Esophagus squamous epithelium (tissue), 5 donors: ENCODE measurements at regions not wholly inside any gene's neighbourhood (a gene's known extent, or its start where the extent isn't known, plus 50 kb on each side); places are given as distances from the start of the nearest gene placed in this dataset.

Experiments
- DNase-seq: peaks from one replicate; lab custom pipeline; 2025; lab: John Stamatoyannopoulos, UW
- H3K27ac ChIP-seq, 4 donors: fragments of 200-600 bp; sonication (generic); one replicate each; pipeline ENCODE4 v1.5.1; 2016 to 2019; ENCODE audit warnings: mild to moderate bottlenecking in 1 of 4
- H3K27me3 ChIP-seq, 4 donors: fragments of 200-600 bp; sonication (generic); 1 replicate in 3 of 4; 2 replicates in 1 of 4; pipeline versions ENCODE4 v1.5.1 to v1.6.0; 2017 to 2021; ENCODE audit warnings: antibody characterized with exemption in 1 of 4
- H3K36me3 ChIP-seq, 3 donors: fragments of 200-600 bp; sonication (generic); one replicate each; pipeline ENCODE4 v1.5.1; 2016 to 2019
- H3K4me1 ChIP-seq, 3 donors: fragments of 200-600 bp; sonication (generic); one replicate each; pipeline ENCODE4 v1.5.1; 2017 to 2019
- H3K4me3 ChIP-seq, 4 donors: fragments of 200-600 bp; sonication (generic); 1 replicate in 3 of 4; 2 replicates in 1 of 4; pipeline ENCODE4 v1.5.1; 2016 to 2019; ENCODE audit warnings: mild to moderate bottlenecking in 2 of 4, moderate library complexity in 1 of 4
- H3K9me3 ChIP-seq, 3 donors: fragments of 200-600 bp; sonication (generic); one replicate each; pipeline ENCODE4 v1.5.1; 2016 to 2019
- POLR2A ChIP-seq, 4 donors: fragments of 450-650 bp; IDR thresholded peaks; one replicate each; pipeline ENCODE4 v1.6.1; 2017; ENCODE audit warnings: antibody characterized with exemption in 4 of 4, mild to moderate bottlenecking in 4 of 4, moderate library complexity in 3 of 4
- WGBS, 2 donors: methylation state at CpG; one replicate each; pipeline ENCODE4 v1.1.5; 2018; 5-methylcytosine and 5-hydroxymethylcytosine counted together
- intact Hi-C: fragments of 100-400 bp; cut with DNase I; formaldehyde crosslinking; loops from one replicate; pipeline ENCODE4 v1.15.0; 2022
- TF ChIP-seq, protein P1 (sequence below), 6 experiments: fragments of 450-650 bp in 4 of 6; fragments of 200-600 bp in 2 of 6; sonication (generic) in 2 of 6; IDR thresholded peaks; one replicate each; pipeline ENCODE4 v1.5.1; 2016 to 2019; ENCODE audit warnings: antibody characterized with exemption in 6 of 6, mild to moderate bottlenecking in 4 of 6, moderate library complexity in 4 of 6
- donor health status: DM: yes; HTN: yes; CAD: no.

DNA sequence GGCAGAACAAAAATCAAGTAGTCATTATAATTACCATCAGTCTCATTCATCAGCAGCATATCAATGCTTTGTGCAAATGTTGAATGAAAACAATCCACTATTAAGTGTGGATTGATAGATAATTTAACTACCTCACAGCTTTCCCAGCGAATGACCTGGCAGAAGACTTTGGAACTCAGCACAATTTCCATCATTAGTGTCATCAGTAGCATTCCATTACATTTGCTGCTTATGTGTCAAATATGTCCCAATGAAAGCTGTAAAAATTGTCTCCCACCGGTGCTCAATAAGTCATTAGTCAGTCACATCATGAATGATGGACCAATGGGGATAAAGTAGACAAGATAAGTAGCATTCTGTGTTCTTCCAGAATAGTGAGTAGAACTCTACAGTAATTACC, 1513.5 kb upstream of the PRR20A start:
- DNase-seq, result no peak
- no peak for TF ChIP-seq POLR2A (IDR thresholded peaks at IDR 0.05)
- TF ChIP-seq, protein P1, sequence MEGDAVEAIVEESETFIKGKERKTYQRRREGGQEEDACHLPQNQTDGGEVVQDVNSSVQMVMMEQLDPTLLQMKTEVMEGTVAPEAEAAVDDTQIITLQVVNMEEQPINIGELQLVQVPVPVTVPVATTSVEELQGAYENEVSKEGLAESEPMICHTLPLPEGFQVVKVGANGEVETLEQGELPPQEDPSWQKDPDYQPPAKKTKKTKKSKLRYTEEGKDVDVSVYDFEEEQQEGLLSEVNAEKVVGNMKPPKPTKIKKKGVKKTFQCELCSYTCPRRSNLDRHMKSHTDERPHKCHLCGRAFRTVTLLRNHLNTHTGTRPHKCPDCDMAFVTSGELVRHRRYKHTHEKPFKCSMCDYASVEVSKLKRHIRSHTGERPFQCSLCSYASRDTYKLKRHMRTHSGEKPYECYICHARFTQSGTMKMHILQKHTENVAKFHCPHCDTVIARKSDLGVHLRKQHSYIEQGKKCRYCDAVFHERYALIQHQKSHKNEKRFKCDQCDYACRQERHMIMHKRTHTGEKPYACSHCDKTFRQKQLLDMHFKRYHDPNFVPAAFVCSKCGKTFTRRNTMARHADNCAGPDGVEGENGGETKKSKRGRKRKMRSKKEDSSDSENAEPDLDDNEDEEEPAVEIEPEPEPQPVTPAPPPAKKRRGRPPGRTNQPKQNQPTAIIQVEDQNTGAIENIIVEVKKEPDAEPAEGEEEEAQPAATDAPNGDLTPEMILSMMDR (IDR thresholded peaks at IDR 0.05), result no peak
- no peak overlapping the region for H3K27ac ChIP-seq
- H3K36me3 ChIP-seq, result no peaks in the 10 kb centered on the region
- no peak overlapping the region for H3K4me3 ChIP-seq
- intact Hi-C loops, result no loop called here
- 59 to 71% methylated on average over 2 of the region's 2 CpGs for WGBS, 2 donors
- H3K27me3 ChIP-seq, result no peaks in the 10 kb centered on the region
- no peaks in the 10 kb centered on the region for H3K4me1 ChIP-seq
- peaks cover 0 to 5% (median 0%) of the 10 kb centered on the region in 3 donors for H3K9me3 ChIP-seq

DNA sequence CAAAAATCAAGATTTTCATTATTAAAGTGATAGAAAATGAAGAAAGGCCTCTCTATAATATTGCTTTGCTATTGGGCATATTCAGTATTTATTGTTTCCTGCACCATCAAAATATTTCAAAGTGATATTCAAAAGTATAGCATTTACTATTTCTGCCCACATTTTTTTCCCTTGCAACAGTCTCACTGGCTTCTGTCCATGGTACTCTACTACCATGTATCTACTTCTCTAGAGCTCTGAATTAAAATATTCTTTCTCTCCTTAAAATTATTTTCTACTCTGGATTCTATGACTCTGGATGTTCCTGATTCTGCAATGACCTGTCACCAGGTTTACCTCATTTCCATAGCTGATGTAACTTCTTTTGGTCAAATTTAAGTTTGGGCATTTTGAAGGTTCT, 1508.3 kb upstream of the PRR20A start:
- no peak overlapping the region for H3K27ac ChIP-seq
- no peak for DNase-seq
- H3K4me3 ChIP-seq, result no peak overlapping the region
- intact Hi-C loops, result no loop called here
- no peaks in the 10 kb centered on the region for H3K9me3 ChIP-seq
- H3K36me3 ChIP-seq, result no peaks in the 10 kb centered on the region
- H3K27me3 ChIP-seq, result no peaks in the 10 kb centered on the region
- TF ChIP-seq, protein P1 (IDR thresholded peaks at IDR 0.05), result no peak
- no peak for TF ChIP-seq POLR2A (IDR thresholded peaks at IDR 0.05)
- H3K4me1 ChIP-seq, result no peaks in the 10 kb centered on the region

DNA sequence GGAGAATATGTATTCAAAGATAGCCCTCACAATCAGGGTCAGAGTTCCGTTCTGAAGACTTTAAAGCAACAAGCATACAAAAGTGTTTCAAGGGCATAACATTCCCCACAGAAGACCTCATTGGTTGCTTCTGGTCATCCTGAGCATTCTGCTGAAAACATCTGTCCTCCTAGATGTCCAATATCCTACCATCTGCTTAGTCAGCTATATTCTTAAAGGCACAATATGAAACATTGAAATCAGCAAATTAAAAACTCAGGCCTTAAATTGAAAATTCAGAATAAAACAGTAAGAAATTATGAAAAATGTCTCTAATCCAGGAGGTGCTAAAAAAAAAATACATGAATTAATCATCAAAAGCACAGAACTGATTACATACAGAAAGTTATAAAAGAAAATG, 1491.2 kb upstream of the PRR20A start:
- Histone ChIP-seq H3K4me1 (no peaks in the 10 kb centered on the region), H3K27me3 (no peaks in the 10 kb centered on the region), H3K4me3 (no peak overlapping the region), H3K9me3 (no peaks in the 10 kb centered on the region), H3K36me3 (no peaks in the 10 kb centered on the region), H3K27ac (no peak overlapping the region)
- intact Hi-C loops, result no loop called here
- TF ChIP-seq, protein P1 (IDR thresholded peaks at IDR 0.05), result no peak
- TF ChIP-seq POLR2A (IDR thresholded peaks at IDR 0.05), result no peak
- no peak for DNase-seq
- WGBS, 2 donors, result 70 to 80% methylated on average over 1 of the region's 1 CpG

DNA sequence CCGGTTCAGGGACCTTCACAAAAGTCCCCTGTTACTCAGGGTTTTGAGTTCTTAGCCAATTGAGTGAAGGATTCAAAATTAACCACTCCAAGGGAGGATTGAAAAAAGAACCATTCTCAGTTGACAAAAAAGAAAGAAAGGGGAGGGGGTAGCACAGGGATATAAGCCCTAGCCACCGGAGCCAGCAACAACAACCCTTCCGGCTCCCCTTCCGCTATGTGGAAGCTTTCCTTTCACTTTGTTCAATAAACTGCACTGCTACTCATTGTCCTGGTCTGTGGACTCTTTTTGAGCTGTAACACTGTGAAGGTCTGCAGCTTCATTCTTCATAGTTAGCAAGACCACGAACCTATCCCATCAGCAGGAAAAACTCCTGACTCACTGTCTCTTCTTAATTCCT, 1488.1 kb upstream of the PRR20A start:
- intact Hi-C loops, result no loop called here
- WGBS, 2 donors, result 84 to 87% methylated on average over 5 of the region's 5 CpGs
- H3K27ac ChIP-seq, result no peak overlapping the region
- TF ChIP-seq POLR2A (IDR thresholded peaks at IDR 0.05), result no peak
- TF ChIP-seq, protein P1 (IDR thresholded peaks at IDR 0.05), result no peak
- H3K4me1 ChIP-seq, result no peaks in the 10 kb centered on the region
- no peak for DNase-seq
- H3K36me3 ChIP-seq, result no peaks in the 10 kb centered on the region
- no peaks in the 10 kb centered on the region for H3K9me3 ChIP-seq
- no peaks in the 10 kb centered on the region for H3K27me3 ChIP-seq
- H3K4me3 ChIP-seq, result no peak overlapping the region

DNA sequence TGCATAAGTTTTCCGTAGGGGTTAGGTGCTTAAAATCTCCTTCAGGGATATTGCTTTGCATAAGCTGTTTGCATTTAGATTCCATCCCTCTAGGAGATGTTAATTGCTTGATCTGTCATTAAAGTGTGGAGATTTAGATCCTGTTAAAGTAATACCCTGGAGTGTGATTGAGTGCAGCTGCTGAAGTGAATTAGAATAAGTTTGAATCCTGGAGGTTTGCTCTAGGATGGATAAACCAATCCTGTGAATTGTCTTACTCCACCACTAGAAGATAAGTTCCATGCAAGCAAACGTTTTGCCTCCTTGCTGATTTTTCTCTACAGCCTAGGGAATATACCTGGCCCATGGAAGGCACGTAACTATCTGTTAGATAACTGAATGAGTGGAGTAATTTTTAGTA, 1487.2 kb upstream of the PRR20A start:
- H3K4me1 ChIP-seq, result no peaks in the 10 kb centered on the region
- no peak overlapping the region for H3K27ac ChIP-seq
- no peaks in the 10 kb centered on the region for H3K36me3 ChIP-seq
- no peaks in the 10 kb centered on the region for H3K27me3 ChIP-seq
- intact Hi-C loops, result no loop called here
- WGBS, 2 donors, result 32% methylated on average over 3 of the region's 3 CpGs
- no peak overlapping the region for H3K4me3 ChIP-seq
- H3K9me3 ChIP-seq, result no peaks in the 10 kb centered on the region
- DNase-seq, result no peak
- TF ChIP-seq POLR2A (IDR thresholded peaks at IDR 0.05), result no peak
- TF ChIP-seq, protein P1 (IDR thresholded peaks at IDR 0.05), result no peak
